SK-N-SH (cell line): ENCODE measurements at regions not wholly inside any gene's neighbourhood (a gene's known extent, or its start where the extent isn't known, plus 50 kb on each side); places are given as distances from the start of the nearest gene placed in this dataset.

Experiments used
- CTCF ChIA-PET: fragments of 300-600, 350-600 bp; formaldehyde crosslinking; extraction: SDS; loops from one replicate; lab custom pipeline; 2021; lab: Yijun Ruan, JAX
- POLR2A ChIA-PET: fragments of 350-600 bp; sonication (Branson Sonifier 250); formaldehyde crosslinking; extraction: SDS; loops from one replicate; lab custom pipeline; 2020; ENCODE audit warnings: antibody characterized with exemption, inconsistent platforms; lab: Yijun Ruan, JAX
- DNase-seq: peaks from one replicate; pipeline ENCODE4 v3.0.0; 2012
- H2AFZ ChIP-seq: fragments of 200-600 bp; sonication (generic); 2 replicates; pipeline ENCODE4 v1.8.1; 2016; ENCODE audit warnings: antibody characterized with exemption, mild to moderate bottlenecking, low read depth
- H3F3A ChIP-seq: fragments of 200-600 bp; sonication (generic); replicated peaks from 2 replicates; pipeline ENCODE3; 2016; ENCODE audit warnings: antibody characterized with exemption, mild to moderate bottlenecking; ENCODE audit not compliant: insufficient read depth
- H3K27ac ChIP-seq, 2 experiments: fragments of 200-500 bp in 1 of 2; fragments of 200-600 bp in 1 of 2; sonication (Bioruptor generic) in 1 of 2; sonication (generic), shearing (Covaris generic) in 1 of 2; 2 replicates each; pipeline versions ENCODE4 v1.5.1 to v1.6.1; 2014 to 2016; ENCODE audit warnings: low read depth in 2 of 2, inconsistent platforms in 1 of 2, low read length in 1 of 2, mild to moderate bottlenecking in 1 of 2, mixed read lengths in 1 of 2
- H3K27me3 ChIP-seq: fragments of 200-600 bp; sonication (generic), shearing (Covaris generic); 2 replicates; pipeline ENCODE4 v1.6.1; 2016; ENCODE audit warnings: mixed run types; ENCODE audit not compliant: insufficient read depth
- H3K36me3 ChIP-seq, 2 experiments: fragments of 200-500 bp in 1 of 2; fragments of 200-600 bp in 1 of 2; sonication (Bioruptor generic) in 1 of 2; sonication (generic) in 1 of 2; replicated peaks in 1 of 2; 2 replicates each; pipeline versions ENCODE3 to v1.5.1; 2014 to 2016; ENCODE audit warnings: low read length in 1 of 2, mild to moderate bottlenecking in 1 of 2; ENCODE audit not compliant: insufficient read depth in 2 of 2, control insufficient read depth in 1 of 2
- H3K4me1 ChIP-seq, 2 experiments: fragments of 200-500 bp in 1 of 2; fragments of 200-600 bp in 1 of 2; sonication (Bioruptor generic) in 1 of 2; sonication (generic), shearing (Covaris generic) in 1 of 2; 2 replicates each; pipeline versions ENCODE4 v1.5.1 to v1.6.1; 2014 to 2016; ENCODE audit warnings: low read depth in 1 of 2, low read length in 1 of 2, mixed run types in 1 of 2; ENCODE audit not compliant: insufficient read depth in 2 of 2, control insufficient read depth in 1 of 2
- H3K4me2 ChIP-seq: fragments of 200-600 bp; sonication (generic), shearing (Covaris generic); 2 replicates; pipeline ENCODE4 v1.6.1; 2017; ENCODE audit warnings: mixed run types
- H3K4me3 ChIP-seq, 2 experiments: fragments of 200-500 bp in 1 of 2; fragments of 200-600 bp in 1 of 2; sonication (Bioruptor generic) in 1 of 2; sonication (generic), shearing (Covaris generic) in 1 of 2; 2 replicates each; pipeline versions ENCODE4 v1.5.1 to v1.8.1; 2014 to 2016; ENCODE audit warnings: low read depth in 2 of 2, inconsistent platforms in 1 of 2, low read length in 1 of 2, mild to moderate bottlenecking in 1 of 2, mixed read lengths in 1 of 2, moderate library complexity in 1 of 2
- H3K79me2 ChIP-seq: fragments of 200-600 bp; sonication (generic); 2 replicates; pipeline ENCODE4 v1.8.1; 2017; ENCODE audit warnings: mild to moderate bottlenecking; ENCODE audit not compliant: insufficient read depth
- H3K9ac ChIP-seq: fragments of 200-600 bp; sonication (generic); 2 replicates; pipeline ENCODE4 v1.6.1; 2017; ENCODE audit warnings: mixed run types
- H3K9me2 ChIP-seq: fragments of 200-600 bp; sonication (generic); 2 replicates; pipeline ENCODE4 v1.6.1; 2017; ENCODE audit warnings: mixed run types
- H3K9me3 ChIP-seq: fragments of 200-600 bp; sonication (generic); 2 replicates; pipeline ENCODE4 v1.6.1; 2017; ENCODE audit warnings: mixed run types, mild to moderate bottlenecking, moderate library complexity
- H4K20me1 ChIP-seq: fragments of 200-600 bp; sonication (generic); 2 replicates; pipeline ENCODE4 v1.6.1; 2017; ENCODE audit warnings: mild to moderate bottlenecking, mixed run types; ENCODE audit not compliant: insufficient read depth
- CHD2 ChIP-seq: fragments of 150-350 bp; IDR thresholded peaks from 2 replicates; pipeline ENCODE4 v1.6.1; 2018; ENCODE audit warnings: low read length; ENCODE audit not compliant: partially characterized antibody
- FOSL2 ChIP-seq: IDR thresholded peaks from 2 replicates; pipeline ENCODE4 v1.4.0; 2012; ENCODE audit warnings: low read depth, mild to moderate bottlenecking, moderate library complexity, borderline replicate concordance
- FOXJ3 ChIP-seq: sonication (generic); formaldehyde crosslinking; IDR thresholded peaks from 2 replicates; pipeline ENCODE4 v1.5.1; 2020; ENCODE audit warnings: mild to moderate bottlenecking, missing genetic modification reagents
- FOXM1 ChIP-seq: IDR thresholded peaks from 2 replicates; pipeline ENCODE4 v1.4.0; 2012; ENCODE audit warnings: low read depth, mild to moderate bottlenecking
- MEF2A ChIP-seq: IDR thresholded peaks from 2 replicates; pipeline ENCODE4 v1.4.0; 2012; ENCODE audit warnings: low read depth, borderline replicate concordance
- NRF1 ChIP-seq: IDR thresholded peaks from 2 replicates; pipeline ENCODE4 v1.6.1; 2012; ENCODE audit warnings: low read depth, mild to moderate bottlenecking, low read length
- POLR2AphosphoS5 ChIP-seq: IDR thresholded peaks from 2 replicates; pipeline ENCODE4 v1.6.1; 2012; ENCODE audit warnings: low read depth, low read length
- RAD21 ChIP-seq: IDR thresholded peaks from 2 replicates; pipeline ENCODE4 v1.6.1; 2012; ENCODE audit warnings: mild to moderate bottlenecking, low read length
- RCOR1 ChIP-seq: fragments of 150-350 bp; IDR thresholded peaks from 2 replicates; pipeline ENCODE4 v1.6.1; 2017; ENCODE audit warnings: antibody characterized with exemption, low read length
- RXRA ChIP-seq: IDR thresholded peaks from 2 replicates; pipeline ENCODE4 v1.4.0; 2012; ENCODE audit warnings: low read depth, mild to moderate bottlenecking, borderline replicate concordance
- SIN3A ChIP-seq: IDR thresholded peaks from 2 replicates; pipeline ENCODE4 v1.6.1; 2012; ENCODE audit warnings: low read depth, mild to moderate bottlenecking, low read length, moderate library complexity, borderline replicate concordance
- SMC3 ChIP-seq: IDR thresholded peaks from 2 replicates; pipeline ENCODE4 v1.6.1; 2012; ENCODE audit warnings: low read depth, low read length, improper control_type of control experiment
- TAF1 ChIP-seq: IDR thresholded peaks from 2 replicates; pipeline ENCODE4 v1.6.1; 2012; ENCODE audit warnings: low read depth, mild to moderate bottlenecking, low read length, moderate library complexity, borderline replicate concordance
- TCF12 ChIP-seq: IDR thresholded peaks from 2 replicates; pipeline ENCODE4 v1.4.0; 2012
- TEAD4 ChIP-seq: IDR thresholded peaks from 2 replicates; pipeline ENCODE4 v1.4.0; 2012; ENCODE audit warnings: mild to moderate bottlenecking, borderline replicate concordance; ENCODE audit not compliant: insufficient read depth
- WGBS: methylation state at CpG from one replicate; pipeline ENCODE4 v1.1.6; 2017; ENCODE audit warnings: low lambda C conversion rate; 5-methylcytosine and 5-hydroxymethylcytosine counted together
- TF ChIP-seq, protein P1 (sequence below): IDR thresholded peaks from 2 replicates; pipeline ENCODE4 v1.4.0; 2012; ENCODE audit warnings: low read depth, borderline replicate concordance
- TF ChIP-seq, protein P2 (sequence below): IDR thresholded peaks from 2 replicates; pipeline ENCODE4; 2012

DNA sequence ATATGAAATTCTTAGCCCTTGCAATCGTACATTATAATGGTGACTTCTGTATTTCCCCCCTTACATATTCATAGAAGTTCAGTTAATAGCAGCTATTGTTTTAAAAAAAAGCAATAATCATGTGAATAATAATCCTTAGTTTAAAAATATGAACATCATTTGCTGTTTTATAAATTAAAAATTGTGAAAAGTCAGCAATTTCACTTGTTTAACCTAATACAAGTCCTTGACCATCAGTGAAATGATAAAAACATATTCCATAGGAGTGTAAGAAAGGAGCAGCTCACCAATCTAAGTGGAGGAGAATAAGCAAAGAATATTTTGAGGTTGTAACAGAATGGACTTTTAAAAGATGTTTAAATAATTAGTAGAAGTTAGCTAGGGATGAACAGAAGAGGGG is 650.2 kb downstream of the SUCLG1 start:
- Histone ChIP-seq H4K20me1 (no peaks in the 10 kb centered on the region), H3K9me3 (no peaks in the 10 kb centered on the region), H3K27me3 (no peaks in the 10 kb centered on the region), H3K79me2 (no peaks in the 10 kb centered on the region), H3K36me3 (no peaks in the 10 kb centered on the region), H3K4me2 (no peak overlapping the region), H2AFZ (no peak overlapping the region), H3K9ac (no peak overlapping the region), H3F3A (no peaks in the 10 kb centered on the region), H3K27ac (no peak overlapping the region), H3K4me3 (no peak overlapping the region), H3K9me2 (no peaks in the 10 kb centered on the region), H3K4me1 (no peaks in the 10 kb centered on the region)
- ChIA-PET CTCF (no interaction called here), POLR2A (no interaction called here)
- 2% methylated on average over 1 of the region's 1 CpG for WGBS
- TF ChIP-seq FOXM1 (no peak), RAD21 (no peak), TEAD4 (no peak), TAF1 (no peak), RCOR1 (no peak), TCF12 (no peak), FOXJ3 (CRISPR knock-in tag) (no peak), SIN3A (no peak), MEF2A (no peak), CHD2 (no peak), FOSL2 (no peak), NRF1 (no peak)
- TF ChIP-seq, protein P1, sequence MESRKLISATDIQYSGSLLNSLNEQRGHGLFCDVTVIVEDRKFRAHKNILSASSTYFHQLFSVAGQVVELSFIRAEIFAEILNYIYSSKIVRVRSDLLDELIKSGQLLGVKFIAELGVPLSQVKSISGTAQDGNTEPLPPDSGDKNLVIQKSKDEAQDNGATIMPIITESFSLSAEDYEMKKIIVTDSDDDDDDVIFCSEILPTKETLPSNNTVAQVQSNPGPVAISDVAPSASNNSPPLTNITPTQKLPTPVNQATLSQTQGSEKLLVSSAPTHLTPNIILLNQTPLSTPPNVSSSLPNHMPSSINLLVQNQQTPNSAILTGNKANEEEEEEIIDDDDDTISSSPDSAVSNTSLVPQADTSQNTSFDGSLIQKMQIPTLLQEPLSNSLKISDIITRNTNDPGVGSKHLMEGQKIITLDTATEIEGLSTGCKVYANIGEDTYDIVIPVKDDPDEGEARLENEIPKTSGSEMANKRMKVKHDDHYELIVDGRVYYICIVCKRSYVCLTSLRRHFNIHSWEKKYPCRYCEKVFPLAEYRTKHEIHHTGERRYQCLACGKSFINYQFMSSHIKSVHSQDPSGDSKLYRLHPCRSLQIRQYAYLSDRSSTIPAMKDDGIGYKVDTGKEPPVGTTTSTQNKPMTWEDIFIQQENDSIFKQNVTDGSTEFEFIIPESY = no peak
- TF ChIP-seq, protein P2, sequence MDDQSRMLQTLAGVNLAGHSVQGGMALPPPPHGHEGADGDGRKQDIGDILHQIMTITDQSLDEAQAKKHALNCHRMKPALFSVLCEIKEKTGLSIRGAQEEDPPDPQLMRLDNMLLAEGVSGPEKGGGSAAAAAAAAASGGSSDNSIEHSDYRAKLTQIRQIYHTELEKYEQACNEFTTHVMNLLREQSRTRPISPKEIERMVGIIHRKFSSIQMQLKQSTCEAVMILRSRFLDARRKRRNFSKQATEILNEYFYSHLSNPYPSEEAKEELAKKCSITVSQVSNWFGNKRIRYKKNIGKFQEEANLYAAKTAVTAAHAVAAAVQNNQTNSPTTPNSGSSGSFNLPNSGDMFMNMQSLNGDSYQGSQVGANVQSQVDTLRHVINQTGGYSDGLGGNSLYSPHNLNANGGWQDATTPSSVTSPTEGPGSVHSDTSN = no peak
- no peak for DNase-seq

DNA sequence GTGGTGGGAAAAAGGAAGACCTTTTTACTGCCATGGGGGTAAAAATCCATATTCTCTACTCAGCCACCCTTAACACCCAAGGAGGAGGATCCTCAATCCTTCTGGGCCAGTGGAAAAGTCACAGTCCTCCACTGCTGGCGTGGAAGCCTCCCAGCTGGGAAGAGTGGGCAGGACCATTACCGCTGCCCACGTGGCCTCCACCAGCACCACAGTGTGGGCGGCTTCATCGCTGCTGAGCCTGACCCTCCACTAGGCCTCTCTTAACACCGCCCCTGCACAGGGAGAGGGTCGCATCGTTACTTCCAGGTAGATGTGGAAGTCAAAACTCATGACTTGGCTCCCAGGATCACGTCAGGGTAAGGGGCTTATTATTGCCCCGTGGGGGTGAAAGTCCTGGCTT is 656.5 kb downstream of the SUCLG1 start:
- Histone ChIP-seq H3K27ac (no peak overlapping the region), H3K79me2 (no peaks in the 10 kb centered on the region), H2AFZ (no peak overlapping the region), H3K4me2 (no peak overlapping the region), H3K9ac (no peak overlapping the region), H3F3A (no peaks in the 10 kb centered on the region), H3K4me3 (no peak overlapping the region), H3K27me3 (no peaks in the 10 kb centered on the region), H4K20me1 (no peaks in the 10 kb centered on the region), H3K36me3 (no peaks in the 10 kb centered on the region), H3K9me2 (no peaks in the 10 kb centered on the region), H3K4me1 (no peaks in the 10 kb centered on the region), H3K9me3 (no peaks in the 10 kb centered on the region)
- ChIA-PET CTCF (no interaction called here), POLR2A (no interaction called here)
- TF ChIP-seq RXRA (no peak), POLR2AphosphoS5 (no peak), SMC3 (no peak), CHD2 (no peak)
- no peak for DNase-seq
- 26% methylated on average over 10 of the region's 10 CpGs for WGBS
